ENCODE measurements at regions not wholly inside any gene's neighbourhood (a gene's known extent, or its start where the extent isn't known, plus 50 kb on each side); places are given as distances from the start of the nearest gene placed in this dataset.

- no peak for TF ChIP-seq CHD7 (IDR thresholded peaks at IDR 0.05; ENCODE audit: insufficient replicate concordance, low read length)
- TF ChIP-seq MAFK (IDR thresholded peaks at IDR 0.05; ENCODE audit: low read depth, low read length) = no peak
- no peak for TF ChIP-seq SIRT6 (IDR thresholded peaks at IDR 0.05; ENCODE audit: low read length)
- no peak for TF ChIP-seq RXRA (IDR thresholded peaks at IDR 0.05; ENCODE audit: insufficient read depth, low read depth, low read length)
- TF ChIP-seq SAP30 (IDR thresholded peaks at IDR 0.05; ENCODE audit: insufficient read depth, insufficient replicate concordance, low read length) = no peak
- TF ChIP-seq TEAD4 (IDR thresholded peaks at IDR 0.05; ENCODE audit: low read depth, low read length) = no peak
- TF ChIP-seq EGR1 (IDR thresholded peaks at IDR 0.05; ENCODE audit: borderline replicate concordance, low read depth, low read length) = no peak
- TF ChIP-seq CBX5 (IDR thresholded peaks at IDR 0.05; ENCODE audit: low read depth, low read length) = no peak
- no peak for TF ChIP-seq NRF1 (IDR thresholded peaks at IDR 0.05; ENCODE audit: low read depth, low read length)
- no peak for TF ChIP-seq KDM4A (IDR thresholded peaks at IDR 0.05; ENCODE audit: low read depth, low read length, severe bottlenecking)
These were observed 596.5 kb downstream of the BCL11A start (continued) for GRCh38 chr2:59956981-59957380.
